Astrocyte (in vitro differentiated cells and primary cell): ENCODE measurements at regions not wholly inside any gene's neighbourhood (a gene's known extent, or its start where the extent isn't known, plus 50 kb on each side); places are given as distances from the start of the nearest gene placed in this dataset.

Source experiments
- DNase-seq: peaks from one replicate; pipeline ENCODE4 v3.0.0-alpha.2; 2010; ENCODE audit warnings: low read depth
- FAIRE-seq: peaks from 2 replicates; lab custom pipeline; 2011; peaks lifted over from hg19 to GRCh38; lab: Jason Lieb, UNC
- H2AFZ ChIP-seq: 2 replicates; pipeline ENCODE4 v1.6.0; 2012; ENCODE audit warnings: low read depth, low read length, inconsistent platforms
- H3K27ac ChIP-seq: 2 replicates; pipeline ENCODE4 v1.5.1; 2011; ENCODE audit warnings: low read depth, low read length, inconsistent platforms
- H3K27me3 ChIP-seq: 2 replicates; pipeline ENCODE4 v1.6.0; 2011; ENCODE audit warnings: low read length, inconsistent platforms; ENCODE audit not compliant: insufficient read depth
- H3K36me3 ChIP-seq: 2 replicates; pipeline ENCODE4 v1.5.1; 2011; ENCODE audit warnings: low read length, inconsistent platforms; ENCODE audit not compliant: insufficient read depth
- H3K4me1 ChIP-seq: 2 replicates; pipeline ENCODE4 v1.5.1; 2011; ENCODE audit warnings: low read length, inconsistent platforms; ENCODE audit not compliant: insufficient read depth
- H3K4me2 ChIP-seq: 2 replicates; pipeline ENCODE4 v1.6.0; 2012; ENCODE audit warnings: low read length, inconsistent platforms
- H3K4me3 ChIP-seq: 2 replicates; pipeline ENCODE4 v1.5.1; 2011; ENCODE audit warnings: low read depth, mild to moderate bottlenecking, low read length, inconsistent platforms; ENCODE audit not compliant: insufficient read depth
- H3K79me2 ChIP-seq: 2 replicates; pipeline ENCODE4 v1.6.0; 2012; ENCODE audit warnings: mild to moderate bottlenecking, low read length, inconsistent platforms; ENCODE audit not compliant: insufficient read depth
- H3K9ac ChIP-seq: 2 replicates; pipeline ENCODE4 v1.6.0; 2012; ENCODE audit warnings: mild to moderate bottlenecking, low read length, inconsistent platforms
- H3K9me3 ChIP-seq: 2 replicates; pipeline ENCODE4 v1.5.1; 2012; ENCODE audit warnings: low read depth, mild to moderate bottlenecking, low read length, inconsistent platforms; ENCODE audit not compliant: insufficient read depth
- H4K20me1 ChIP-seq: 2 replicates; pipeline ENCODE4 v1.6.0; 2012; ENCODE audit warnings: low read length, inconsistent platforms; ENCODE audit not compliant: insufficient read depth
- H3K27ac Mint-ChIP-seq: one replicate; pipeline ENCODE4 v1.8.0; 2021; ENCODE audit warnings: mild to moderate bottlenecking, mixed read lengths; ENCODE audit not compliant: unreplicated experiment
- H3K27me3 Mint-ChIP-seq: one replicate; pipeline ENCODE4 v1.8.0; 2021; ENCODE audit warnings: low read depth, mixed read lengths; ENCODE audit not compliant: unreplicated experiment
- H3K36me3 Mint-ChIP-seq: one replicate; pipeline ENCODE4 v1.8.0; 2021; ENCODE audit warnings: low read depth, mixed read lengths; ENCODE audit not compliant: unreplicated experiment
- H3K4me1 Mint-ChIP-seq: one replicate; pipeline ENCODE4 v1.8.0; 2021; ENCODE audit warnings: low read depth, mixed read lengths; ENCODE audit not compliant: unreplicated experiment
- H3K4me3 Mint-ChIP-seq: one replicate; pipeline ENCODE4 v1.8.0; 2021; ENCODE audit warnings: mild to moderate bottlenecking, moderate library complexity, mixed read lengths; ENCODE audit not compliant: unreplicated experiment
- H3K9me3 Mint-ChIP-seq: one replicate; pipeline ENCODE4 v1.8.0; 2021; ENCODE audit warnings: mild to moderate bottlenecking, mixed read lengths; ENCODE audit not compliant: unreplicated experiment
- EZH2 ChIP-seq: IDR thresholded peaks from 2 replicates; pipeline ENCODE4 v1.6.1; 2012; ENCODE audit warnings: mild to moderate bottlenecking, low read length, inconsistent platforms; ENCODE audit not compliant: insufficient read depth
- TF ChIP-seq, protein P1 (sequence below): IDR thresholded peaks from 2 replicates; pipeline ENCODE4 v1.5.1; 2011; ENCODE audit warnings: low read depth, mild to moderate bottlenecking, inconsistent platforms, low read length, moderate library complexity; ENCODE audit not compliant: insufficient read depth

DNA sequence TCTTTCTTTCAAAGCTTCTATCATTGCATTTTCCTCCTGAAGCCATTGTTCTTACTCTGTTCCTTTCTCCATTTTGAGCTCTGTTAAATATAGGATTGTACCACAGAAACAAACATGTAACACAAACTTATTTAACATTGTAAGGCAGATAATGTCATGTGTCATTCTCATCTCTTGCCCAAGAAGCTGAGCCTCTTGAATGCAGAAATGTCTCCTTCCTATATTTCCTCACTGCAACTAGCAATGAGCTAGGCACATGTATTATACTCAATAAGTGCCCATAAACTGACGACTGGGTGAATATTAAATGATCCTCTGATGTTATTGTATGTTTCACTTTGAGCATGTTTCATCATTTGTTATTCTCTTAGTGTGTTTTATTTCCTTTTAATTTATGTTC, 56.7 kb upstream of the SLC7A11 start:
- Histone ChIP-seq H3K4me3 (no peak overlapping the region), H3K4me2 (no peak overlapping the region), H4K20me1 (no peaks in the 10 kb centered on the region), H3K9ac (no peak overlapping the region), H2AFZ (no peak overlapping the region), H3K36me3 (no peaks in the 10 kb centered on the region), H3K4me1 (no peaks in the 10 kb centered on the region), H3K27ac (no peak overlapping the region), H3K79me2 (no peaks in the 10 kb centered on the region), H3K9me3 (no peaks in the 10 kb centered on the region), H3K27me3 (no peaks in the 10 kb centered on the region)
- Mint-ChIP-seq H3K4me3 (no peak overlapping the region), H3K36me3 (no peaks in the 10 kb centered on the region), H3K27ac (no peak overlapping the region), H3K4me1 (peaks cover 6% of the 10 kb centered on the region), H3K27me3 (peaks cover 3% of the 10 kb centered on the region), H3K9me3 (no peaks in the 10 kb centered on the region)
- TF ChIP-seq, protein P1, sequence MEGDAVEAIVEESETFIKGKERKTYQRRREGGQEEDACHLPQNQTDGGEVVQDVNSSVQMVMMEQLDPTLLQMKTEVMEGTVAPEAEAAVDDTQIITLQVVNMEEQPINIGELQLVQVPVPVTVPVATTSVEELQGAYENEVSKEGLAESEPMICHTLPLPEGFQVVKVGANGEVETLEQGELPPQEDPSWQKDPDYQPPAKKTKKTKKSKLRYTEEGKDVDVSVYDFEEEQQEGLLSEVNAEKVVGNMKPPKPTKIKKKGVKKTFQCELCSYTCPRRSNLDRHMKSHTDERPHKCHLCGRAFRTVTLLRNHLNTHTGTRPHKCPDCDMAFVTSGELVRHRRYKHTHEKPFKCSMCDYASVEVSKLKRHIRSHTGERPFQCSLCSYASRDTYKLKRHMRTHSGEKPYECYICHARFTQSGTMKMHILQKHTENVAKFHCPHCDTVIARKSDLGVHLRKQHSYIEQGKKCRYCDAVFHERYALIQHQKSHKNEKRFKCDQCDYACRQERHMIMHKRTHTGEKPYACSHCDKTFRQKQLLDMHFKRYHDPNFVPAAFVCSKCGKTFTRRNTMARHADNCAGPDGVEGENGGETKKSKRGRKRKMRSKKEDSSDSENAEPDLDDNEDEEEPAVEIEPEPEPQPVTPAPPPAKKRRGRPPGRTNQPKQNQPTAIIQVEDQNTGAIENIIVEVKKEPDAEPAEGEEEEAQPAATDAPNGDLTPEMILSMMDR: no peak
- TF ChIP-seq EZH2: no peak
- DNase-seq (no peak), FAIRE-seq (no peak)

DNA sequence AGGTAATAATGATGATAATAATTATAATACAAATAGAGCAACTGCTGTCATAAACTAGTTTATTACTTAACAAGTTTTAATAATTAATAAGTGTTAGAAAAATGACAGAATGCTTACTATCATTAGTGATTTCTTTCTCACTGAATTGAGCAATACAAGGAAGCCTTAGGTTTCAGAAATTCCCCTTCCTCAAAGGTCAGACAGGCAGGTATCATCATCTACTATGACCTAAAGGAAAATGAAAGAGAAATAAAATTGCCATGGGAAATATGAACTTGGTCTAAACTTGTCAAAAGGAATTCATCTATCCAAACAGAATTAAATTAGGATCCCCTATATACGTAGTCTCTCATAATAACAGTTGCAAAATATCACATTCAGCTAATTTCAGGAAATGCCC, 56.3 kb upstream of the SLC7A11 start:
- Mint-ChIP-seq H3K4me3 (no peak overlapping the region), H3K27ac (no peak overlapping the region), H3K36me3 (no peaks in the 10 kb centered on the region), H3K4me1 (peaks cover 6% of the 10 kb centered on the region), H3K9me3 (no peaks in the 10 kb centered on the region), H3K27me3 (peaks cover 3% of the 10 kb centered on the region)
- Histone ChIP-seq H3K27me3 (no peaks in the 10 kb centered on the region), H3K9ac (no peak overlapping the region), H3K79me2 (no peaks in the 10 kb centered on the region), H3K27ac (no peak overlapping the region), H4K20me1 (no peaks in the 10 kb centered on the region), H3K9me3 (no peaks in the 10 kb centered on the region), H3K36me3 (no peaks in the 10 kb centered on the region), H3K4me3 (no peak overlapping the region), H2AFZ (no peak overlapping the region), H3K4me2 (no peak overlapping the region), H3K4me1 (no peaks in the 10 kb centered on the region)
- DNase-seq (no peak), FAIRE-seq (no peak)
- TF ChIP-seq, protein P1: no peak
- no peak for TF ChIP-seq EZH2

DNA sequence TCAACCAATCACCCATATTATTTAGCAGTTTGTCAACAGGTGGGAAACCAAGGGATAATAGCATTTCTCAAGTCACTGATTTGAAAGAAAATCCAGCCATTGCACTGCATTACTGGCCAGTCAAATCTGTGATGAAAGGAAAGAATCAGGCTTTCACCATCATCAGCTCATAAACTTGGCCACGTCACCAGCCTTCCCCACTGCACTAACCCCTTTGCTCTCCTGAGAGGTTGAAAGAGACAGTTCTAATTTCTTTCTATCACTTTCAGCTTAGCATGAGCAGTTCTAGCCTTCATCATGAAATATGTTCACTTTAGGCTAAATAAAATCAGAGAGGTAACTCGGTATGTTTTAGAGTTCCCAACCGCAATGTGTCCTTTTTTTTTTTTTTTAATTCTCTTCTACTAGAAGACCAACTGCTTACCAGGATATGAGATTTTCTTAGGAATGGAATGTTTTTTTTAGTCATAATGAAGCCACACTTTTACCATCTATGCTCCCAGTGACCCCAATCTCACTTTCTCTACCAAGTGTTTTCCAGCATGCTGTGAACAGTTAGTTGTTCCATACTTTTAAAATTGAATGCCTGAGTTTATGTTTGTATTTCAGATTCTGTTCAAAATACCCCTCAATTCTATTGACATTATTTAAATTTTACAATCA, 55.7 kb upstream of the SLC7A11 start:
- H3K9me3 Mint-ChIP-seq: no peaks in the 10 kb centered on the region
- H3K4me1 Mint-ChIP-seq: peaks cover 6% of the 10 kb centered on the region
- H3K4me2 ChIP-seq: no peak overlapping the region
- no peaks in the 10 kb centered on the region for H4K20me1 ChIP-seq
- H3K36me3 ChIP-seq: no peaks in the 10 kb centered on the region
- H3K36me3 Mint-ChIP-seq: no peaks in the 10 kb centered on the region
- H3K27ac Mint-ChIP-seq: no peak overlapping the region
- H3K79me2 ChIP-seq: no peaks in the 10 kb centered on the region
- TF ChIP-seq EZH2: no peak
- TF ChIP-seq, protein P1: no peak
- H3K27me3 Mint-ChIP-seq: peaks cover 3% of the 10 kb centered on the region
- no peak overlapping the region for H3K4me3 ChIP-seq
- no peaks in the 10 kb centered on the region for H3K27me3 ChIP-seq
- FAIRE-seq (no peak), DNase-seq (no peak)
- H3K9me3 ChIP-seq: no peaks in the 10 kb centered on the region
- H3K9ac ChIP-seq: no peak overlapping the region
- H3K27ac ChIP-seq: no peak overlapping the region
- H3K4me1 ChIP-seq: no peaks in the 10 kb centered on the region
- no peak overlapping the region for H2AFZ ChIP-seq
- no peak overlapping the region for H3K4me3 Mint-ChIP-seq
